ENCODE measurements at regions not wholly inside any gene's neighbourhood (a gene's known extent, or its start where the extent isn't known, plus 50 kb on each side); places are given as distances from the start of the nearest gene placed in this dataset.

DNA sequence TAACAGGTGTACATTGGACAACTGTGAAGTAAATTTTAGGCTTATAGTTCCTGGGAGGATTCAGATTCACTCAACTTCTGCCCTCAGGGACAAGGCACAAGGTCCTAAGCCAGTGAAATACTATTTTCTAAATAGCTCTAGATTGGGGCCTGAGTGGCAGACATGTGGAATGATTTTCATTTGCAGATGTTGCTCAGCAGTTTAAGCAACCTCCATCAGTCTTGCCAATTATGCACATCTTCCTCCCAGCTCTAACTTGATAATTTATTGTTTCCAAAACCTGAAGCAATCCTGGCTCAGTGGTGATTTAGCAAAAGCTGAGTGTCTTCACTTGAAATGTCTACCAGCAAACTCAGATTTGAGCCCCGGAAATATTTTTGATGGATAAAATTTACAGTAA is 116.2 kb downstream of the SCP2D1 start:
- TF ChIP-seq, protein P1, sequence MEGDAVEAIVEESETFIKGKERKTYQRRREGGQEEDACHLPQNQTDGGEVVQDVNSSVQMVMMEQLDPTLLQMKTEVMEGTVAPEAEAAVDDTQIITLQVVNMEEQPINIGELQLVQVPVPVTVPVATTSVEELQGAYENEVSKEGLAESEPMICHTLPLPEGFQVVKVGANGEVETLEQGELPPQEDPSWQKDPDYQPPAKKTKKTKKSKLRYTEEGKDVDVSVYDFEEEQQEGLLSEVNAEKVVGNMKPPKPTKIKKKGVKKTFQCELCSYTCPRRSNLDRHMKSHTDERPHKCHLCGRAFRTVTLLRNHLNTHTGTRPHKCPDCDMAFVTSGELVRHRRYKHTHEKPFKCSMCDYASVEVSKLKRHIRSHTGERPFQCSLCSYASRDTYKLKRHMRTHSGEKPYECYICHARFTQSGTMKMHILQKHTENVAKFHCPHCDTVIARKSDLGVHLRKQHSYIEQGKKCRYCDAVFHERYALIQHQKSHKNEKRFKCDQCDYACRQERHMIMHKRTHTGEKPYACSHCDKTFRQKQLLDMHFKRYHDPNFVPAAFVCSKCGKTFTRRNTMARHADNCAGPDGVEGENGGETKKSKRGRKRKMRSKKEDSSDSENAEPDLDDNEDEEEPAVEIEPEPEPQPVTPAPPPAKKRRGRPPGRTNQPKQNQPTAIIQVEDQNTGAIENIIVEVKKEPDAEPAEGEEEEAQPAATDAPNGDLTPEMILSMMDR (IDR thresholded peaks at IDR 0.05; ENCODE audit: insufficient read depth, low read length, missing control alignments), result no peak
- no peak overlapping the region for H3K4me3 ChIP-seq (ENCODE audit: low read depth, low read length)
- no peak for DNase-seq (ENCODE audit: low read depth, low spot score)
- ChIA-PET CTCF (no interaction called here), POLR2A (no interaction called here)

DNA sequence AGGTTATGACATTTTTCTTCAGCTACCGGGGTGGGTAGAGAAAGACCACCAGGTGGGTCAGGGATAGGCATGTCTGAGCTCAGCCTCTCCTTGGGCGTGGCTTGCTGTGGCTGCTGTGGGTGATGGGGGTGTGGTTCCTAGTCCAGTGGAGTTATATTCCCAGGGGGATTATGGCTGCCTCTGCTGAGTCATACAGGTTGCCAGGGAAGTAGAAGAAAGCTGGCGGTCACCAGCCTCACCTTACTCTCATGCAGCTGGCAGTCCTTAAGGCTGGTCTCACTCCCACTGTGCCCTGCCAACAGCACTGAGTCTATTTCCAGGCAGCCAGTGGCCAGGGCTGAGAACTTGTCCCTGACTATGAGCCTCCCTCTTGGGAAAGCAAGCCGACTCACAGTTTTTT is 130.0 kb downstream of the SCP2D1 start:
- POLR2A ChIA-PET, result no interaction called here
- TF ChIP-seq, protein P1 (IDR thresholded peaks at IDR 0.05; ENCODE audit: insufficient read depth, low read length, missing control alignments), result no peak
- CTCF ChIA-PET, result no interaction called here
- no peak overlapping the region for H3K4me3 ChIP-seq (ENCODE audit: low read depth, low read length)
- DNase-seq (ENCODE audit: low read depth, low spot score), result no peak

DNA sequence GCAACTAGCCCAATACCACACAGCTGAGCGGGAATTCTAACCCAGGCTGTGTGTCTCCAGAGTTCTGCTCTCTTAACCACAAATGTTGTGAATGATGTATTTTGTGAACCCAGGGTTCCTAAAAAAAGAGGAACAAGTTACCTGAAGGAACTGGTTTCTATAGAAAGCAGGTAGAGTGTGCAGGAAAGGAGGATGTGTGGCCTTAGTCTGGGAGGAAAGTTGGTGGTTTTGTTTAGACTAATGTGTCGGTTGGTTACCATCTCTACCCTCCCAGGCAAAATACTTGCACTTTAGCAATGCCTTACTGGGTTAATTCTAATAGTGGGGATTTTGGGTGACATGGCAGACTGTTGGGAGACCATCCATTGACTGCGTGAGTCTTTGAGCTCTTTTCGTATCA is 143.3 kb downstream of the SCP2D1 start:
- TF ChIP-seq, protein P1 (IDR thresholded peaks at IDR 0.05; ENCODE audit: insufficient read depth, low read length, missing control alignments), result no peak
- POLR2A ChIA-PET, result no interaction called here

DNA sequence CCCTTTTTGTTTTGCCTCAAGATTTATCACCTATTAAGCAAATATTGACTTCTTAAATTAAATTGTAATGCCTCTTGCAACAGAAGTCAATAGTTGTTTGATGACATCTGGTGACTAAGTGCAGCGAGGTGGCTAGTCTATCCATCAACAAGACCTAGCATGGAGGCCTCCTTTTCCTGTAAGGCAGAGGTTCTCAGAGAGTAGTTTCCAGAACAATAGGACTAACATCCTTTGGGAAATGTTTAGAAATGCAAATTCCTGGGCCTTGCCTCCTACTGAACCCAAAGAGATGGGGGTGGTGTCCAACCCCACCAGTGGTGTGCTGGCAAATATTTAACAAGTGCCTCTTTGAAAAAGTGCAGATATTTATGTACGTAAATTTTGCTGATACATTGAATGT is 143.7 kb downstream of the SCP2D1 start:
- TF ChIP-seq, protein P1 (IDR thresholded peaks at IDR 0.05; ENCODE audit: insufficient read depth, low read length, missing control alignments), result no peak
- DNase-seq (ENCODE audit: low read depth, low spot score), result no peak
- ChIA-PET CTCF (no interaction called here), POLR2A (no interaction called here)
- H3K4me3 ChIP-seq (ENCODE audit: low read depth, low read length), result no peak overlapping the region

More for the DNA sequence above, 143.3 kb downstream of the SCP2D1 start:
- CTCF ChIA-PET, result no interaction called here
- DNase-seq (ENCODE audit: low read depth, low spot score), result no peak
- H3K4me3 ChIP-seq (ENCODE audit: low read depth, low read length), result no peak overlapping the region

DNA sequence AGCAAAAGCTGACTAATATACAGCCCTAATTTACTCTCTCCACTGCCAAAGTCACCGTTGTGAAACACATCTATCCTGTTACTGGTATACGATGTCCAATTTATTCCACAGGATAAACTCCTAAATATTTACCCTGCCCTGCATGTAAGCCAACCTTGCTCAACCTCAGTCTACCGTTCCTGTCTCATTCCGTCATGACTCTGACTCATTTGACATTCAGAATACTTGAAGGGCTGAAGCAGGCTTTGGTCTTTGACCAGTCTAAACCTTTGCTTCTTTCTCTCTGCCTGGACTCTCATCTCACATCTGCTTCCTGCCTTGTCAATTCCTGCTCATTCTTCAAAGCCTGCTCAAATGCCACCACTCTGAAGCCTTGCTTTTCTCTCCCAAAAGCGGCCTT is 157.5 kb downstream of the SCP2D1 start:
- POLR2A ChIA-PET, result no interaction called here
- no peak overlapping the region for H3K4me3 ChIP-seq (ENCODE audit: low read depth, low read length)
- CTCF ChIA-PET, result no interaction called here
- TF ChIP-seq, protein P1 (IDR thresholded peaks at IDR 0.05; ENCODE audit: insufficient read depth, low read length, missing control alignments), result no peak
- no peak for DNase-seq (ENCODE audit: low read depth, low spot score)

DNA sequence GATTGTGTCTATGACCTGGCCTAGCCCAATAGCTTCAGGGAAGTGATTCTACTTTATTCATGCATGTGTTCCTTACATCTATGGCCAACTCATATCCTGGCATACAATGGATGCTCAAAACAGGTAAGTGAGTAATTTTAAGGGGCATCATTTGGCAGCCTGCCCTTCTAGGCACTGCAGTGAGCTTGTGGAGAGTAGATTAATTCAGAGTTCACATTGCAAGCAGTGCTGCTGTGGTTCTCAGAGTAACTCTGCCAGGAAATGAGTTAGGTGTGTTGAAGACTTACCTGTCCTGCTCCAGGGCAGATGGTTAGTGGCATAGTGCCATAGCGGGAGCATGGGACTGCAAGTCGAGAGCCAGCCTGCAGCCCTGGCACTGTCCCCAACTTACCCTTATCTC is 158.0 kb downstream of the SCP2D1 start:
- POLR2A ChIA-PET, result no interaction called here
- CTCF ChIA-PET, result interaction anchor here (1.8 kb wide), 1 partner anchor 339 kb away, joined by 5 read pairs; no protein-coding TSS in a partner anchor
- TF ChIP-seq, protein P1 (IDR thresholded peaks at IDR 0.05; ENCODE audit: insufficient read depth, low read length, missing control alignments), result no peak
- H3K4me3 ChIP-seq (ENCODE audit: low read depth, low read length), result no peak overlapping the region
- no peak for DNase-seq (ENCODE audit: low read depth, low spot score)
